ENCODE measurements at regions not wholly inside any gene's neighbourhood (a gene's known extent, or its start where the extent isn't known, plus 50 kb on each side); places are given as distances from the start of the nearest gene placed in this dataset.

GRCh38 chr13:70911286-70911685, 803.0 kb upstream of the KLHL1 start:
- Histone ChIP-seq H3K36me3 (replicated peaks in 1 of 2) (no peaks in the 10 kb centered on the region), H3K27ac (no peak overlapping the region), H3K4me1 (replicated peaks in 1 of 2) (no peaks in the 10 kb centered on the region), H3K9me3 (replicated peaks in 1 of 3) (peaks cover 0 to 6% (median 0%) of the 10 kb centered on the region in 3 donors), H3K27me3 (no peaks in the 10 kb centered on the region), H3K4me3 (no peak overlapping the region)
- intact Hi-C loops (cut with DNase I): no loop called here
- DNase-seq: no peak
- TF ChIP-seq, protein P1, sequence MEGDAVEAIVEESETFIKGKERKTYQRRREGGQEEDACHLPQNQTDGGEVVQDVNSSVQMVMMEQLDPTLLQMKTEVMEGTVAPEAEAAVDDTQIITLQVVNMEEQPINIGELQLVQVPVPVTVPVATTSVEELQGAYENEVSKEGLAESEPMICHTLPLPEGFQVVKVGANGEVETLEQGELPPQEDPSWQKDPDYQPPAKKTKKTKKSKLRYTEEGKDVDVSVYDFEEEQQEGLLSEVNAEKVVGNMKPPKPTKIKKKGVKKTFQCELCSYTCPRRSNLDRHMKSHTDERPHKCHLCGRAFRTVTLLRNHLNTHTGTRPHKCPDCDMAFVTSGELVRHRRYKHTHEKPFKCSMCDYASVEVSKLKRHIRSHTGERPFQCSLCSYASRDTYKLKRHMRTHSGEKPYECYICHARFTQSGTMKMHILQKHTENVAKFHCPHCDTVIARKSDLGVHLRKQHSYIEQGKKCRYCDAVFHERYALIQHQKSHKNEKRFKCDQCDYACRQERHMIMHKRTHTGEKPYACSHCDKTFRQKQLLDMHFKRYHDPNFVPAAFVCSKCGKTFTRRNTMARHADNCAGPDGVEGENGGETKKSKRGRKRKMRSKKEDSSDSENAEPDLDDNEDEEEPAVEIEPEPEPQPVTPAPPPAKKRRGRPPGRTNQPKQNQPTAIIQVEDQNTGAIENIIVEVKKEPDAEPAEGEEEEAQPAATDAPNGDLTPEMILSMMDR (IDR thresholded peaks at IDR 0.05): no peak
- TF ChIP-seq POLR2A (IDR thresholded peaks at IDR 0.05): no peak
- WGBS, 4 donors: 73 to 81% (median 79%) methylated on average over 1 of the region's 1 CpG

DNA sequence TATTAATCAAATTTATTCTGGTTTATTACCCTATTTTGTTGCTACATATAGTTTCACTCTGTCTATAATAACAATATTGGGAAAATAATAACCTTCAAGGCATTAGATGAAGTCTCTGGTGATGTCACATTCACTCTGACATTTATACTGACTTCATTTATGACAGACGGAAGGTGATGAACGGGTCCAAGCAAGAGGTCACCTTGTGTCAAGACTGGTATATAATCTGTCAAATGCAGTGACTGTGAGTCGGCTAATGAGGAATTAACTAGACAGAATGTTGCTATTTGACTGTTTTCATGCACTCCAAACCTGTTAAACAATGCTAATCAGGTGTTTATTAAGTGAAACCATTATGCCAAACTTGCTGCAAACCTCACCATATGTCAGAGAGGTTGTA, 800.5 kb upstream of the KLHL1 start:
- no peak overlapping the region for H3K4me3 ChIP-seq
- no peak for DNase-seq
- TF ChIP-seq, protein P1 (IDR thresholded peaks at IDR 0.05): no peak
- no peak for TF ChIP-seq POLR2A (IDR thresholded peaks at IDR 0.05)
- intact Hi-C loops (cut with DNase I): no loop called here
- H3K27me3 ChIP-seq: no peaks in the 10 kb centered on the region
- H3K36me3 ChIP-seq (replicated peaks in 1 of 2): no peaks in the 10 kb centered on the region
- H3K4me1 ChIP-seq (replicated peaks in 1 of 2): no peaks in the 10 kb centered on the region
- peaks cover 0 to 6% (median 0%) of the 10 kb centered on the region in 3 donors for H3K9me3 ChIP-seq (replicated peaks in 1 of 3)
- WGBS, 4 donors: 59 to 64% (median 61%) methylated on average over 3 of the region's 3 CpGs
- H3K27ac ChIP-seq: no peak overlapping the region

- Histone ChIP-seq H3K27me3 (no peaks in the 10 kb centered on the region), H3K9me3 (replicated peaks in 1 of 3) (peaks cover 0 to 6% (median 0%) of the 10 kb centered on the region in 3 donors), H3K27ac (no peak overlapping the region), H3K36me3 (replicated peaks in 1 of 2) (no peaks in the 10 kb centered on the region), H3K4me3 (no peak overlapping the region), H3K4me1 (replicated peaks in 1 of 2) (no peaks in the 10 kb centered on the region)
- TF ChIP-seq POLR2A (IDR thresholded peaks at IDR 0.05): no peak
- TF ChIP-seq, protein P1 (IDR thresholded peaks at IDR 0.05): no peak
- 8 to 18% (median 9%) methylated on average over 2 of the region's 2 CpGs for WGBS, 4 donors
- intact Hi-C loops (cut with DNase I): no loop called here
- no peak for DNase-seq
Observed at GRCh38 chr13:70905035-70905434, 796.8 kb upstream of the KLHL1 start.

GRCh38 chr13:70896136-70896535, 787.9 kb upstream of the KLHL1 start:
- H3K27ac ChIP-seq: no peak overlapping the region
- H3K36me3 ChIP-seq (replicated peaks in 1 of 2): no peaks in the 10 kb centered on the region
- DNase-seq: no peak
- H3K4me3 ChIP-seq: no peak overlapping the region
- H3K27me3 ChIP-seq: no peaks in the 10 kb centered on the region
- intact Hi-C loops (cut with DNase I): no loop called here
- TF ChIP-seq, protein P1 (IDR thresholded peaks at IDR 0.05): no peak
- TF ChIP-seq POLR2A (IDR thresholded peaks at IDR 0.05): no peak
- no peaks in the 10 kb centered on the region for H3K4me1 ChIP-seq (replicated peaks in 1 of 2)
- no peaks in the 10 kb centered on the region for H3K9me3 ChIP-seq (replicated peaks in 1 of 3)
